H1 (cell line): ENCODE measurements at regions not wholly inside any gene's neighbourhood (a gene's known extent, or its start where the extent isn't known, plus 50 kb on each side); places are given as distances from the start of the nearest gene placed in this dataset.

Experiments
- CTCF ChIA-PET: fragments of 300-600 bp; sonication (Branson Sonifier 250); formaldehyde crosslinking; loops from one replicate; lab custom pipeline; 2021; ENCODE audit not compliant: partially characterized antibody; lab: Charles Lee
- POLR2A ChIA-PET: fragments of 300-600 bp; sonication (Branson Sonifier 250); formaldehyde crosslinking; loops from one replicate; lab custom pipeline; 2021; ENCODE audit warnings: inconsistent platforms; ENCODE audit not compliant: partially characterized antibody; lab: Charles Lee
- DNase-seq, 2 experiments: peaks; one replicate each; pipeline versions ENCODE4 v3.0.0 to v3.0.0-alpha.2; 2010 to 2022; ENCODE audit warnings: low spot score in 2 of 2, low read depth in 1 of 2, mixed read lengths in 1 of 2
- FAIRE-seq: peaks from 2 replicates; lab custom pipeline; 2011; peaks lifted over from hg19 to GRCh38; lab: Jason Lieb, UNC
- H2AFZ ChIP-seq: 2 replicates; pipeline ENCODE4 v1.8.1; 2012; ENCODE audit warnings: low read length, inconsistent platforms
- H2AK5ac ChIP-seq: 2 replicates; pipeline ENCODE4 v1.6.1; 2013; ENCODE audit warnings: low read depth, low read length
- H2BK120ac ChIP-seq: replicated peaks from 2 replicates; pipeline ENCODE3; 2013; ENCODE audit warnings: low read depth, low read length, inconsistent platforms
- H2BK12ac ChIP-seq: 2 replicates; pipeline ENCODE4 v1.6.1; 2013; ENCODE audit warnings: low read depth, low read length
- H2BK15ac ChIP-seq: 2 replicates; pipeline ENCODE4 v1.6.1; 2013; ENCODE audit warnings: low read length
- H2BK20ac ChIP-seq: 2 replicates; pipeline ENCODE4 v1.6.1; 2013; ENCODE audit warnings: low read length
- H2BK5ac ChIP-seq: 2 replicates; pipeline ENCODE4 v1.6.1; 2013; ENCODE audit warnings: low read depth, low read length
- H3K14ac ChIP-seq: 2 replicates; pipeline ENCODE4 v1.6.1; 2013; ENCODE audit warnings: inconsistent platforms; ENCODE audit not compliant: insufficient read length
- H3K18ac ChIP-seq: 2 replicates; pipeline ENCODE4 v1.6.1; 2013; ENCODE audit warnings: low read length; ENCODE audit errors: extremely low read depth
- H3K23ac ChIP-seq: 2 replicates; pipeline ENCODE4 v1.6.1; 2013; ENCODE audit warnings: inconsistent platforms; ENCODE audit not compliant: insufficient read length
- H3K23me2 ChIP-seq: 2 replicates; pipeline ENCODE4 v1.6.1; 2013; ENCODE audit warnings: low read depth, low read length
- H3K27ac ChIP-seq: 2 replicates; pipeline ENCODE4 v1.6.1; 2011; ENCODE audit warnings: low read depth, low read length, inconsistent platforms
- H3K27me3 ChIP-seq, 4 experiments: replicated peaks in 1 of 4; 1 replicate in 1 of 4; 2 replicates in 3 of 4; pipeline versions ENCODE4 v1.6.1 to v1.8.1; 2011 to 2013; ENCODE audit warnings: low read length in 3 of 4, mild to moderate bottlenecking in 3 of 4, inconsistent platforms in 2 of 4, mixed read lengths in 2 of 4, moderate library complexity in 1 of 4; ENCODE audit not compliant: control insufficient read depth in 3 of 4, insufficient read depth in 3 of 4; ENCODE audit errors: extremely low read depth in 1 of 4
- H3K36me3 ChIP-seq, 4 experiments: 2 replicates each; pipeline versions ENCODE4 v1.6.1 to v1.8.1; 2011 to 2013; ENCODE audit warnings: mild to moderate bottlenecking in 4 of 4, low read length in 3 of 4, moderate library complexity in 2 of 4, control low read depth in 1 of 4, inconsistent platforms in 1 of 4; ENCODE audit not compliant: insufficient read depth in 4 of 4, control insufficient read depth in 2 of 4
- H3K4ac ChIP-seq: replicated peaks from 2 replicates; pipeline ENCODE3; 2013; ENCODE audit warnings: low read length, low read depth, mixed read lengths, inconsistent platforms; ENCODE audit not compliant: insufficient read length
- H3K4me1 ChIP-seq, 4 experiments: replicated peaks in 1 of 4; 1 replicate in 1 of 4; 2 replicates in 3 of 4; pipeline versions ENCODE4 v1.6.1 to v1.8.1; 2011 to 2013; ENCODE audit warnings: low read length in 3 of 4, inconsistent platforms in 2 of 4, mixed read lengths in 1 of 4; ENCODE audit not compliant: insufficient read depth in 4 of 4, control insufficient read depth in 3 of 4
- H3K4me2 ChIP-seq, 2 experiments: 2 replicates each; pipeline versions ENCODE4 v1.6.1 to v1.8.1; 2011 to 2013; ENCODE audit warnings: low read depth in 2 of 2, low read length in 2 of 2, control low read depth in 1 of 2, inconsistent platforms in 1 of 2, mild to moderate bottlenecking in 1 of 2; ENCODE audit not compliant: insufficient read depth in 1 of 2
- H3K4me3 ChIP-seq, 4 experiments: fragments of 200-600, 300-600 bp in 1 of 4; sonication (generic), shearing (Covaris generic), sonication (Bioruptor Twin) in 1 of 4; 2 replicates each; pipeline versions ENCODE4 v1.5.1 to v1.8.1; 2011 to 2016; ENCODE audit warnings: low read length in 4 of 4, low read depth in 3 of 4, control low read depth in 2 of 4, inconsistent platforms in 2 of 4, mild to moderate bottlenecking in 2 of 4, mixed read lengths in 1 of 4, moderate library complexity in 1 of 4; ENCODE audit not compliant: insufficient read depth in 2 of 4; ENCODE audit errors: extremely low read depth in 1 of 4
- H3K56ac ChIP-seq: replicated peaks from 2 replicates; pipeline ENCODE3; 2013; ENCODE audit warnings: low read depth, mild to moderate bottlenecking, mixed read lengths, low read length, inconsistent platforms; ENCODE audit not compliant: insufficient read length
- H3K79me1 ChIP-seq: 2 replicates; pipeline ENCODE4 v1.6.1; 2013; ENCODE audit warnings: low read depth, low read length, control low read depth
- H3K79me2 ChIP-seq, 2 experiments: 2 replicates each; pipeline versions ENCODE4 v1.6.1 to v1.8.1; 2012 to 2013; ENCODE audit warnings: low read length in 2 of 2, mild to moderate bottlenecking in 2 of 2, inconsistent platforms in 1 of 2; ENCODE audit not compliant: insufficient read depth in 2 of 2, control insufficient read depth in 1 of 2
- H3K9ac ChIP-seq, 4 experiments: replicated peaks in 1 of 4; 1 replicate in 1 of 4; 2 replicates in 3 of 4; pipeline versions ENCODE4 v1.6.1 to v1.8.1; 2011 to 2013; ENCODE audit warnings: low read depth in 3 of 4, low read length in 3 of 4, control low read depth in 2 of 4, mild to moderate bottlenecking in 2 of 4, moderate library complexity in 2 of 4, inconsistent platforms in 1 of 4; ENCODE audit errors: extremely low read depth in 1 of 4
- H3K9me3 ChIP-seq, 2 experiments: 2 replicates each; pipeline versions ENCODE4 v1.6.1 to v1.8.1; 2012 to 2013; ENCODE audit warnings: mild to moderate bottlenecking in 2 of 2, moderate library complexity in 2 of 2, control low read depth in 1 of 2, inconsistent platforms in 1 of 2, low read depth in 1 of 2, low read length in 1 of 2, mixed read lengths in 1 of 2; ENCODE audit not compliant: insufficient read depth in 2 of 2
- H4K20me1 ChIP-seq, 2 experiments: replicated peaks in 1 of 2; 2 replicates each; pipeline versions ENCODE3 to v1.8.1; 2011 to 2013; ENCODE audit warnings: inconsistent platforms in 2 of 2, low read length in 2 of 2, mild to moderate bottlenecking in 1 of 2; ENCODE audit not compliant: insufficient read depth in 2 of 2, control insufficient read depth in 1 of 2
- H4K5ac ChIP-seq: 2 replicates; pipeline ENCODE4 v1.6.1; 2013; ENCODE audit warnings: low read length, low read depth, mixed read lengths, inconsistent platforms; ENCODE audit not compliant: insufficient read length
- H4K8ac ChIP-seq: 2 replicates; pipeline ENCODE4 v1.8.0; 2013; ENCODE audit warnings: mild to moderate bottlenecking, moderate library complexity, low read length, inconsistent platforms; ENCODE audit not compliant: insufficient read depth; ENCODE audit errors: extremely low read depth
- H4K91ac ChIP-seq: replicated peaks from 2 replicates; pipeline ENCODE3; 2013; ENCODE audit warnings: low read length, mixed read lengths, inconsistent platforms; ENCODE audit not compliant: insufficient read length
- ATF2 ChIP-seq: IDR thresholded peaks from 2 replicates; pipeline ENCODE4 v1.6.1; 2012; ENCODE audit warnings: low read length, inconsistent platforms
- CTBP2 ChIP-seq: IDR thresholded peaks from 2 replicates; pipeline ENCODE4 v1.7.0; 2011; ENCODE audit warnings: borderline replicate concordance, mild to moderate bottlenecking, moderate library complexity, mixed read lengths, low read length; ENCODE audit not compliant: insufficient read depth, insufficient read length
- CTCF ChIP-seq, 3 experiments: IDR thresholded peaks; 1 replicate in 2 of 3; 2 replicates in 1 of 3; pipeline versions ENCODE4 v1.5.1 to v1.6.1; 2011; ENCODE audit warnings: low read length in 3 of 3, mild to moderate bottlenecking in 3 of 3, inconsistent platforms in 2 of 3, low read depth in 1 of 3, moderate library complexity in 1 of 3; ENCODE audit not compliant: insufficient read depth in 1 of 3; ENCODE audit errors: control extremely low read depth in 1 of 3
- GABPA ChIP-seq: IDR thresholded peaks from 2 replicates; pipeline ENCODE4 v1.6.1; 2011; ENCODE audit warnings: mild to moderate bottlenecking, low read length, moderate library complexity, borderline replicate concordance; ENCODE audit not compliant: insufficient read depth
- JUND ChIP-seq: IDR thresholded peaks from 2 replicates; pipeline ENCODE4 v1.6.1; 2011; ENCODE audit warnings: mild to moderate bottlenecking, improper control_type of control experiment, low read length
- KDM4A ChIP-seq: IDR thresholded peaks from one replicate; pipeline ENCODE4 v1.7.1; 2012; ENCODE audit warnings: low read depth, mild to moderate bottlenecking, moderate library complexity, low read length, inconsistent platforms; ENCODE audit not compliant: severe bottlenecking
- NANOG ChIP-seq: IDR thresholded peaks from 2 replicates; pipeline ENCODE4 v1.6.1; 2011; ENCODE audit warnings: low read length, low read depth, mild to moderate bottlenecking, inconsistent platforms; ENCODE audit not compliant: insufficient read depth, poor library complexity, severe bottlenecking
- POLR2AphosphoS5 ChIP-seq: IDR thresholded peaks from 2 replicates; pipeline ENCODE4 v1.6.1; 2011; ENCODE audit warnings: low read depth, low read length
- RXRA ChIP-seq: IDR thresholded peaks from 2 replicates; pipeline ENCODE4 v1.6.1; 2011; ENCODE audit warnings: low read depth, mild to moderate bottlenecking, low read length, moderate library complexity; ENCODE audit not compliant: insufficient read depth
- WGBS, 2 experiments: shearing (Covaris generic) in 1 of 2; methylation state at CpG; one replicate each; pipeline versions ENCODE4 v1.1.6 to v1.1.7; 2013 to 2015; ENCODE audit warnings: low lambda C conversion rate in 2 of 2, mixed read lengths in 2 of 2, inconsistent platforms in 1 of 2, low coverage in 1 of 2, missing lambda C conversion rate in 1 of 2; ENCODE audit not compliant: insufficient replicate concordance in 2 of 2, insufficient coverage in 1 of 2, insufficient read length in 1 of 2; ENCODE audit errors: extremely low coverage in 1 of 2, missing lambda C conversion rate in 1 of 2; 5-methylcytosine and 5-hydroxymethylcytosine counted together

- Histone ChIP-seq H2BK5ac (no peak overlapping the region), H3K9me3 (no peaks in the 10 kb centered on the region), H3K79me1 (no peaks in the 10 kb centered on the region; the same call in 1 of the 2 replicates), H4K8ac (no peak overlapping the region), H3K4me2 (no peak overlapping the region), H4K91ac (no peak overlapping the region), H3K4ac (no peak overlapping the region), H3K18ac (no peak overlapping the region), H2BK120ac (no peak overlapping the region), H4K20me1 (no peaks in the 10 kb centered on the region), H3K9ac (no peak overlapping the region), H2AK5ac (no peak overlapping the region), H2BK15ac (no peak overlapping the region), H2AFZ (no peak overlapping the region), H3K23ac (no peak overlapping the region), H3K79me2 (no peaks in the 10 kb centered on the region), H3K4me3 (no peak overlapping the region), H4K5ac (no peak overlapping the region), H3K36me3 (no peaks in the 10 kb centered on the region), H2BK12ac (no peak overlapping the region), H3K23me2 (peaks cover 8% of the 10 kb centered on the region; the same call in 1 of the 2 replicates), H3K14ac (no peak overlapping the region), H2BK20ac (no peak overlapping the region), H3K27me3 (no peaks in the 10 kb centered on the region; a peak in 1 of 7 replicates), H3K27ac (no peak overlapping the region), H3K56ac (no peak overlapping the region), H3K4me1 (peaks cover 0 to 11% (median 8%) of the 10 kb centered on the region in 4 experiments; a peak in 5 of 7 replicates)
- FAIRE-seq (no peak), DNase-seq (no peak)
- ChIA-PET CTCF (interaction anchor here (0.8 to 10.5 kb wide), 6 partner anchors 10 to 61 kb away, joined by 3 to 129 read pairs (median 4); no protein-coding TSS in a partner anchor), POLR2A (no interaction called here)
- WGBS, 2 experiments, result 89% methylated on average over 6 of the region's 6 CpGs; no CpG with 5 or more reads in 1 of the 2 experiments
- TF ChIP-seq GABPA (no peak), KDM4A (no peak), RXRA (no peak), NANOG (no peak), CTBP2 (no peak), POLR2AphosphoS5 (no peak), CTCF (IDR thresholded peaks at IDR 0.05; ENCODE audit: control extremely low read depth in 1 of 3, insufficient read depth in 1 of 3, low read depth in 1 of 3, low read length in 3 of 3) (no peak), ATF2 (no peak), JUND (no peak)
Measured at GRCh38 chr14:95464103-95464502, 52.3 kb downstream of the SYNE3 start.
